Transverse colon (tissue), 3 donors: ENCODE measurements at regions not wholly inside any gene's neighbourhood (a gene's known extent, or its start where the extent isn't known, plus 50 kb on each side); places are given as distances from the start of the nearest gene placed in this dataset.

Source experiments
- POLR2A ChIP-seq: fragments of 450-650 bp; IDR thresholded peaks from one replicate; pipeline ENCODE4 v1.6.1; 2016; ENCODE audit warnings: antibody characterized with exemption, mild to moderate bottlenecking, moderate library complexity
- TF ChIP-seq, protein P1 (sequence below), 5 experiments: fragments of 200-600 bp in 3 of 5; fragments of 450-650 bp in 2 of 5; sonication (generic) in 3 of 5; IDR thresholded peaks; 1 replicate in 2 of 5; 2 replicates in 3 of 5; pipeline ENCODE4 v1.5.1; 2016 to 2017; ENCODE audit warnings: antibody characterized with exemption in 5 of 5, inconsistent platforms in 3 of 5, mild to moderate bottlenecking in 2 of 5, moderate library complexity in 1 of 5

DNA sequence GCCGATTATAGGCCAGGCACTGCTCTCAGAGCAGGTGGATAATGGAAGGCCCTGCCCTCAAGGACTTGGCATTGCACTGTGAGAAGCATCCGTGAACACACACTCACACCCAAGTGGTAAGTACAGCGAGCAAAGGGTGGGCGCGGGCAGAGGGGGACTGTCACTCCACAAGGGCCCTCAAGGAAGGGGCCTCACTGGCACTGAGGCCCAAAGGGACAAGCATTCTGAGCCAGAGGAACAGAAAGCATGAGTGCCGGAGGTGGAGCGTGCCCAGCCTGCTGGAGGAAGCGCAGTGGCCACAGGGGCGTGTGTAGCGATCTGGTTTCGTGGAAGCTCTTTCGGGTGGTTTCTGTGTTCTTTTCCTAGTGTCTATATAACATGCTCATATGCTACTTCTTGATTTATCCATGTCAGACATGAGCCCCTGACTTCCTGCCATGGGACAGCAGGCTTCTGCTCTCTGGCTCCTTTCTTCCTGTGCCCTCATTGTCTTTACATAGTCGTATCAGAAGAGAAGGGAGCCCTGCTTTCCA, 132.7 kb upstream of the ASB18 start:
- TF ChIP-seq, protein P1, sequence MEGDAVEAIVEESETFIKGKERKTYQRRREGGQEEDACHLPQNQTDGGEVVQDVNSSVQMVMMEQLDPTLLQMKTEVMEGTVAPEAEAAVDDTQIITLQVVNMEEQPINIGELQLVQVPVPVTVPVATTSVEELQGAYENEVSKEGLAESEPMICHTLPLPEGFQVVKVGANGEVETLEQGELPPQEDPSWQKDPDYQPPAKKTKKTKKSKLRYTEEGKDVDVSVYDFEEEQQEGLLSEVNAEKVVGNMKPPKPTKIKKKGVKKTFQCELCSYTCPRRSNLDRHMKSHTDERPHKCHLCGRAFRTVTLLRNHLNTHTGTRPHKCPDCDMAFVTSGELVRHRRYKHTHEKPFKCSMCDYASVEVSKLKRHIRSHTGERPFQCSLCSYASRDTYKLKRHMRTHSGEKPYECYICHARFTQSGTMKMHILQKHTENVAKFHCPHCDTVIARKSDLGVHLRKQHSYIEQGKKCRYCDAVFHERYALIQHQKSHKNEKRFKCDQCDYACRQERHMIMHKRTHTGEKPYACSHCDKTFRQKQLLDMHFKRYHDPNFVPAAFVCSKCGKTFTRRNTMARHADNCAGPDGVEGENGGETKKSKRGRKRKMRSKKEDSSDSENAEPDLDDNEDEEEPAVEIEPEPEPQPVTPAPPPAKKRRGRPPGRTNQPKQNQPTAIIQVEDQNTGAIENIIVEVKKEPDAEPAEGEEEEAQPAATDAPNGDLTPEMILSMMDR (IDR thresholded peaks at IDR 0.05): no peak
- no peak for TF ChIP-seq POLR2A
